Fibroblast of mammary gland (primary cell): ENCODE measurements at regions not wholly inside any gene's neighbourhood (a gene's known extent, or its start where the extent isn't known, plus 50 kb on each side); places are given as distances from the start of the nearest gene placed in this dataset.
"Not testable (repeated sequence)": the region's sequence is repeated elsewhere in the genome, so short reads cannot be mapped to it uniquely, and the experiment has no call there.

Experiments used
- DNase-seq: peaks from one replicate; pipeline ENCODE4 v3.0.0-alpha.2; 2010; ENCODE audit warnings: low read depth
- H3K4me3 ChIP-seq: 2 replicates; pipeline ENCODE4 v1.5.1; 2011; ENCODE audit warnings: low read depth, mild to moderate bottlenecking, low read length, moderate library complexity; ENCODE audit not compliant: control insufficient read depth
- TF ChIP-seq, protein P1 (sequence below): conservative IDR thresholded peaks from 2 replicates; pipeline ENCODE4 v1.5.1; 2011; ENCODE audit warnings: low read depth, low read length, inconsistent platforms; ENCODE audit not compliant: control insufficient read depth, insufficient read depth

DNA sequence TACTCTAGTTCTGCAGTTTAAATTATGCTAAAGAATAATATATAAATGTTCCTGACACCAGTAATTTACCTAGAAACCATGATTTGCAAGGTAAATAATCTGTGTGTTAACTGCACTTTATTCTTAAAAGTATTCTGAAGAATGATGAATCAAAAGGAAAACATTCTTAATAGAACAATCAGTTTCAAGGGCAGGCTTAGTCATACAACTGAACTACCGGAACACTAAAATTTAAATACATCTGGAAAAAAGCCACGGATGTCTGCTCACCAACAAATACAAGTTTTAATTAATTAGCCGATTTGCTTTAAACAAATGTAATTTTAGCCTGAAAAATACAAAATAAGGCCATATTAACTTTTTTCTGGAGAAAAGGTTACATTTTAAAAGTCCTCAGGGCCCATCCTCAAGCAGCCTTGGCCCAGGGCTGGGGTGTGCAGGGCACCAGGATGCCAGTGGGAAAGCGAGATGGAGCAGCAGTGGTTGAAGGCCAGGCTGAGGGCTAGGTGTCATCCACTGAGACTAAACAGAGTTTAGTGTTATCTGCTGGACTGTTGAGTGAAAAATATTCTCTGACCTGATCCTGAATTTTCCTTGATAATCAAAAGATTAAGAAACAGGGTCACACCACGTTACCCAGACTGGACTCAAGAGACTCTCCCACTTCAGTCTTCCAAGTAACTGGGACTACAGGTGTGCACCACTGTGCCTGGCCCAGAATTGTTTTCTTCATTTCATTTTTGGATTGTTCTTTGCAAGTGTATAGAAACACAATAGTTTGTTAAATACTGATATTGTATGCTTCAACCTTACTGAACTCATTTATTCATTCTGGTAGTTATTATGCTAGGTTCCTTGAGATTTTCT lies 88.2 kb upstream of the DST start:
- TF ChIP-seq, protein P1, sequence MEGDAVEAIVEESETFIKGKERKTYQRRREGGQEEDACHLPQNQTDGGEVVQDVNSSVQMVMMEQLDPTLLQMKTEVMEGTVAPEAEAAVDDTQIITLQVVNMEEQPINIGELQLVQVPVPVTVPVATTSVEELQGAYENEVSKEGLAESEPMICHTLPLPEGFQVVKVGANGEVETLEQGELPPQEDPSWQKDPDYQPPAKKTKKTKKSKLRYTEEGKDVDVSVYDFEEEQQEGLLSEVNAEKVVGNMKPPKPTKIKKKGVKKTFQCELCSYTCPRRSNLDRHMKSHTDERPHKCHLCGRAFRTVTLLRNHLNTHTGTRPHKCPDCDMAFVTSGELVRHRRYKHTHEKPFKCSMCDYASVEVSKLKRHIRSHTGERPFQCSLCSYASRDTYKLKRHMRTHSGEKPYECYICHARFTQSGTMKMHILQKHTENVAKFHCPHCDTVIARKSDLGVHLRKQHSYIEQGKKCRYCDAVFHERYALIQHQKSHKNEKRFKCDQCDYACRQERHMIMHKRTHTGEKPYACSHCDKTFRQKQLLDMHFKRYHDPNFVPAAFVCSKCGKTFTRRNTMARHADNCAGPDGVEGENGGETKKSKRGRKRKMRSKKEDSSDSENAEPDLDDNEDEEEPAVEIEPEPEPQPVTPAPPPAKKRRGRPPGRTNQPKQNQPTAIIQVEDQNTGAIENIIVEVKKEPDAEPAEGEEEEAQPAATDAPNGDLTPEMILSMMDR: no peak
- H3K4me3 ChIP-seq: peak overlapping the region; percentile 5
- DNase-seq: peak; percentile 79

DNA sequence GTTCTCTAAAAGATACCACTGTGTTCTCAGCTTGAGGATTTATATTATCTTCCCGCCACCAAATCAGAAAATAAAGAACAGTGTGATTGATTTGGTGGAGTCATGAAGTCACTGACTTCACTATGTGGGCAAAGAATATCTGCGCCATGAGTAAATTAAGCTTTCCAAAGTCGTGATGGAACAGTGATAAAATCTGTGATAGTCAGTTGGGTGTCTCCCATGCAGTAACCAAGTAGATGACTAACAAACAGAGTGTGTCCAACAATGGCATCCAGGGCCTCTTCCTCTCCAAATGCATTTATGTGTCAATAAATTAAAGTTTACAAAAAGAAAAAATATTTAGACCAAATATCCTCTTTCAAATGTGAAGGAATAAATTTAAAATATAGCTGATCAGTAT lies 87.0 kb upstream of the DST start:
- DNase-seq: peak; percentile 89

DNA sequence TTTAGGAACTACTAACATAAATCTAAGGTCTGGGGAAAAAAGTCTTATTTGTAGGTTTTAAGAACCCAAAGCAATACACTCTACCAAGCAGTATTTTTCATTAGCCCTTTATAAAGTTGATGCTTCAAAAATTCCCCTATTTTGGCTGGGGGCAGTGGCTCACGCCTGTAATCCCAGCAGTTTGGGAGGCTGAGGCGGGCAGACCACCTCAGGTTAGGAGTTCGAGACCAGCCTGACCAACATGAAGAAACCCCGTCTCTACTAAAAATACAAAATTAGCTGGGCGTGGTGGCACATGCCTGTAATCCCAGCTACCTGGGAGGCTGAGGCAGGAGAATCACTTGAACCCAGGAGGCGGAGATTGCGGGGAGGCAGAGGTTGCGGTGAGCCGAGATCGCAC lies 86.5 kb upstream of the DST start:
- H3K4me3 ChIP-seq, DNase-seq: not testable (repeated sequence)

More for the DNA sequence above, 87.0 kb upstream of the DST start:
- TF ChIP-seq, protein P1: no peak
- no peak overlapping the region for H3K4me3 ChIP-seq

DNA sequence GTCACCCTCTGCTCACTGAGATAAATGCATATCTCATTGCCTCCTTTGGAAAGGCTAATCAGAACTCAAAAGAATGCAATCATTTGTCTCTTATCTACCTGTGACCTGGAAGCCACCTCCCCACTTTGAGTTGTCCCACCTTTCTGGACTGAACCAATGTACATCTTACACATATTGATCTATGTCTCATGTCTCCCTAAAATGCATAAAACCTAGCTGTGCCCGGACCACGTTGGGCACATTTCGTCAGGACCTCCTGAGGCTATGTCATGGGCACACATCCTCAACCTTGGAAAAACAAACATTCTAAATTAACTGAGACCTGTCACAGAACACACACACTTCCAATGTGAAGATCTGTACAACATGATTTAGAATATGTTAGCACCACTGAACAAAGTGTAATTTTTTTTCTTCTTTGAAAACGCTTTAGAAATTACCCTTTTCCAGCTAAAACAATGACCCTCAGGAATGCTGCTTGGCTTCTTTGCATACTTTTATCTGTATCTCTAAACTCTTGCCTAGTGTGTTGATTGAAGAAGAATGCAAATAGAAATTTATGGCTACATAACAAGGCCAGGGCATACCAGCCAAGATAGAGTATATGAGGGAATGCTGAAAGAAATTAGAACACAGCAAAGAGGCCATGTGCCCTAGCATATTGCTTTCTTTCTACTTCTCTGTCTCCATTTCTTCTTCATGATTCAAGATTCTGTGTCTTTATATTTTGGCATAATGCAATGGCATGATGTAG lies 84.6 kb upstream of the DST start:
- H3K4me3 ChIP-seq: no peak overlapping the region
- peak; percentile 12 for DNase-seq
- TF ChIP-seq, protein P1: no peak

DNA sequence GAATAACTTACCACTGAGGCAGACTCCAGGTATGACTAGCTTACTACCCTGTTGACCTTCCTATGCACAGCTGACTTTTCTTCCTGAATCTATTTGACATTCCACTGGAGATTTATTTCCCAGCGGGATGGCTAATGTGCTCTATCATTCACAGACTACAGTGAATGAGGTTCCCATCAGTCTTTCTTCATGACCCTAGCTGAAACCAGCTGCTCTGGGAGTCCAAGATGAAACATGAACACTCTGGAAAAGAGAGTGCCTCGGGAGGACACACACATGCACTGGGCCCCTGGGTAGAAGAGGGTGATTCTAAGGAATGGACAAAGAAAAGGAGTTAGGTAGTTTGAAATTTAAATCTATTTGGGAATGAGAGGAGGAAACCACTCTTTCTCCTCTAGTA lies 82.6 kb upstream of the DST start:
- no peak for DNase-seq
- H3K4me3 ChIP-seq: no peak overlapping the region
- TF ChIP-seq, protein P1: no peak

DNA sequence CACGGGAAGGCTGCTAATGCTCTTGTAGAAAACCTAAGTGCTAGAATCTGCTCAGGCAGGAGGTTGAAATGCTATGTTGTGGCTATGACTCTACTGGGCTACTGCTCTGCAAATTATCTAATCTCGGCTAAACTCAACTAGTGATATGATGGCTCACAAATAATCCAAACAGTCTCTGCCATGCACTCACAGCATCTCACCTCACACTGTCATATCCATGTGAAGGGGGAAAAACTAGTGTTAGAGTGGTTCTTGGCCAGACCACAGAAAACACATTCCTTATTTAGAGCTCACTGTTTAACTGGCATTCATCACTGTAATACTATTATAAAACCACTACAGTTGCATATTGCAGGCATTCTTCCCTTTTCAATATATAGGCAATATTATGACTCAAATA lies 81.8 kb upstream of the DST start:
- TF ChIP-seq, protein P1: no peak
- no peak overlapping the region for H3K4me3 ChIP-seq

DNA sequence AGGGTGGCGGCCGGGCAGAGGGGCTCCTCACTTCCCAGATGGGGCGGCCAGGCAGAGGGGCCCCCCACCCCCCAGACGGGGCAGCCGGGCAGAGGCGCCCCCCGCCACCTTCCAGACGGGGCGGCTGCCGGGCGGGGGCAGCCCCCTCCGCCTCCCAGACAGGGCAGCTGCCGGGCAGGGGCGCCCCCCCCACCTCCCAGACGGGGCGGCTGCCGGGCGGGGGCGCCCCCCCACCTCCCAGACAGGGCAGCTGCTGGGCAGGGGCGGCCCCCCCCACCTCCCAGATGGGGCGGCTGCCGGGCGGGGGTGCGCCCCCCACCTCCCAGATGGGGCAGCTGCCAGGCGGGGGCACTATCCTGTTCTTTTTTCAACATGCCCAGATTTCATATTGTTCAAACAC lies 78.2 kb upstream of the DST start:
- TF ChIP-seq, protein P1: no peak
- no peak for DNase-seq

More for the DNA sequence above, 81.8 kb upstream of the DST start:
- peak; percentile 43 for DNase-seq

DNA sequence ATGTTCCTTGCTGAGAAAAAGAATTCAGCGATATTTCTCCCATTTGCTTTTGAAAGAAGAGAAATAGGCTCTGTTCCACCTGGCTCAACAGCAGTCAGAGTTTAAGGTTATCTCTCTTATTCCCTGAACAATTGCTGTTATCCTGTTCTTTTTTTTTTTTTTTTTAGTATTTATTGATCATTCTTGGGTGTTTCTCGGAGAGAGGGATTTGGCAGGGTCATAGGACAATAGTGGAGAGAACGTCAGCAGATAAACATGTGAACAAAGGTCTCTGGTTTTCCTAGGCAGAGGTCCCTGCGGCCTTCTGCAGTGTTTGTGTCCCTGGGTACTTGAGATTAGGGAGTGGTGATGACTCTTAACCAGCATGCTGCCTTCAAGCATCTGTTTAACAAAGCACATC lies 77.5 kb upstream of the DST start:
- not testable (repeated sequence) for DNase-seq, H3K4me3 ChIP-seq

More for the DNA sequence above, 78.2 kb upstream of the DST start:
- no peak overlapping the region for H3K4me3 ChIP-seq

DNA sequence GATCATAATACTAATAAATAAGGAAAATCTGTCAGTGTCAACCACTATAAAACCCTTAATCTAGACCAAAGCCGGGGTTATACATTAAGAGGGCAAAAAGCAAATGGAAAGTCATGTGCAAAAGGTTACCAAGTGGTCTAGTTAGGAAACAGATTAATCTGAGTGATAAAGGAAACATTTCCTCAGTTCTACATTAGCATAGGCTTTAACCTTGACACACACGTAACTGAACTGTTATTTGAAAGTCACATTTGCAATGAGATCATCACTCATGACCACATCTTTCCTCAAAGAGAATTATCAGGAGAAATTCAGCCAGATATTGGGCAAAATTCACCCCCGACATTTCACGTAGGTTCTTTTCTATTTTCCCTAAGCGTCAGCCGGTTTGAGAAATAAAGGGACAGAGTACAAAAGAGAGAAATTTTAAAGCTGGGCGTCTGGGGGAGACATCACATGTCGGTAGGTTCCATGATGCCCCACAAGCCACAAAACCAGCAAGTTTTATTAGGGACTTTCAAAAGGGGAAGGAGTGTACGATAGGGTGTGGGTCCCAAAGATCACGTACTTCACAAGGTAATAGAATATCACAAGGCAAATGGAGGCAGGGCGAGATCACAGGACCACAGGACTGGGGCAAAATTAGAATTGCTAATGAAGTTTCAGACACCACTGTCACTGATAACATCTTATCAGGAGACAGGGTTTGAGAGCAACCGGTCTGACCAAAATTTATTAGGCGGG lies 76.8 kb upstream of the DST start:
- H3K4me3 ChIP-seq: not testable (repeated sequence)
- peak; percentile 44 for DNase-seq
